ENCODE measurements at regions not wholly inside any gene's neighbourhood (a gene's known extent, or its start where the extent isn't known, plus 50 kb on each side); places are given as distances from the start of the nearest gene placed in this dataset.

GRCh38 chr11:112513417-112513816 is 252.8 kb upstream of the PLET1 start:
- intact Hi-C loops (cut with DNase I; ENCODE audit: low total_unique reads): no loop called here
- Histone ChIP-seq H3K9me3 (no peaks in the 10 kb centered on the region), H3K4me1 (no peaks in the 10 kb centered on the region), H3K27ac (no peak overlapping the region), H3K4me3 (no peak overlapping the region), H3K27me3 (no peaks in the 10 kb centered on the region), H3K36me3 (no peaks in the 10 kb centered on the region)
- no peak for TF ChIP-seq CTCF (IDR thresholded peaks at IDR 0.05)
- TF ChIP-seq POLR2A (IDR thresholded peaks at IDR 0.05): no peak
- no peak for DNase-seq

GRCh38 chr11:112514011-112514740 is 253.5 kb upstream of the PLET1 start:
- intact Hi-C loops (cut with DNase I; ENCODE audit: low total_unique reads): no loop called here
- Histone ChIP-seq H3K4me1 (no peaks in the 10 kb centered on the region), H3K27ac (no peak overlapping the region), H3K27me3 (no peaks in the 10 kb centered on the region), H3K9me3 (no peaks in the 10 kb centered on the region), H3K4me3 (no peak overlapping the region), H3K36me3 (no peaks in the 10 kb centered on the region)
- no peak for DNase-seq
- TF ChIP-seq POLR2A (IDR thresholded peaks at IDR 0.05) (no peak), CTCF (IDR thresholded peaks at IDR 0.05) (no peak)

- no peak for DNase-seq
- Histone ChIP-seq H3K4me3 (no peak overlapping the region), H3K4me1 (no peaks in the 10 kb centered on the region), H3K27me3 (no peaks in the 10 kb centered on the region), H3K27ac (no peak overlapping the region), H3K9me3 (no peaks in the 10 kb centered on the region), H3K36me3 (no peaks in the 10 kb centered on the region)
- TF ChIP-seq CTCF (IDR thresholded peaks at IDR 0.05) (no peak), POLR2A (IDR thresholded peaks at IDR 0.05) (no peak)
- intact Hi-C loops (cut with DNase I; ENCODE audit: low total_unique reads): no loop called here
Observed at GRCh38 chr11:112516261-112516660, 255.6 kb upstream of the PLET1 start.

- intact Hi-C loops (cut with DNase I; ENCODE audit: low total_unique reads): no loop called here
- no peak for TF ChIP-seq CTCF (IDR thresholded peaks at IDR 0.05)
- no peak for TF ChIP-seq POLR2A (IDR thresholded peaks at IDR 0.05)
- no peaks in the 10 kb centered on the region for H3K27me3 ChIP-seq
- no peak overlapping the region for H3K27ac ChIP-seq
- no peaks in the 10 kb centered on the region for H3K4me1 ChIP-seq
- H3K4me3 ChIP-seq: no peak overlapping the region
- H3K36me3 ChIP-seq: no peaks in the 10 kb centered on the region
- no peaks in the 10 kb centered on the region for H3K9me3 ChIP-seq
- no peak for DNase-seq
Observed at GRCh38 chr11:112516755-112517154, 256.1 kb upstream of the PLET1 start.

GRCh38 chr11:112518371-112518770 is 257.7 kb upstream of the PLET1 start:
- H3K27me3 ChIP-seq: no peaks in the 10 kb centered on the region
- no peaks in the 10 kb centered on the region for H3K36me3 ChIP-seq
- no peak for TF ChIP-seq CTCF (IDR thresholded peaks at IDR 0.05)
- TF ChIP-seq POLR2A (IDR thresholded peaks at IDR 0.05): no peak
- no peak for DNase-seq
- H3K9me3 ChIP-seq: no peaks in the 10 kb centered on the region
- no peaks in the 10 kb centered on the region for H3K4me1 ChIP-seq
- H3K27ac ChIP-seq: no peak overlapping the region
- no peak overlapping the region for H3K4me3 ChIP-seq
- intact Hi-C loops (cut with DNase I; ENCODE audit: low total_unique reads): no loop called here
